ENCODE measurements at regions not wholly inside any gene's neighbourhood (a gene's known extent, or its start where the extent isn't known, plus 50 kb on each side); places are given as distances from the start of the nearest gene placed in this dataset.

- TF ChIP-seq, protein P1, sequence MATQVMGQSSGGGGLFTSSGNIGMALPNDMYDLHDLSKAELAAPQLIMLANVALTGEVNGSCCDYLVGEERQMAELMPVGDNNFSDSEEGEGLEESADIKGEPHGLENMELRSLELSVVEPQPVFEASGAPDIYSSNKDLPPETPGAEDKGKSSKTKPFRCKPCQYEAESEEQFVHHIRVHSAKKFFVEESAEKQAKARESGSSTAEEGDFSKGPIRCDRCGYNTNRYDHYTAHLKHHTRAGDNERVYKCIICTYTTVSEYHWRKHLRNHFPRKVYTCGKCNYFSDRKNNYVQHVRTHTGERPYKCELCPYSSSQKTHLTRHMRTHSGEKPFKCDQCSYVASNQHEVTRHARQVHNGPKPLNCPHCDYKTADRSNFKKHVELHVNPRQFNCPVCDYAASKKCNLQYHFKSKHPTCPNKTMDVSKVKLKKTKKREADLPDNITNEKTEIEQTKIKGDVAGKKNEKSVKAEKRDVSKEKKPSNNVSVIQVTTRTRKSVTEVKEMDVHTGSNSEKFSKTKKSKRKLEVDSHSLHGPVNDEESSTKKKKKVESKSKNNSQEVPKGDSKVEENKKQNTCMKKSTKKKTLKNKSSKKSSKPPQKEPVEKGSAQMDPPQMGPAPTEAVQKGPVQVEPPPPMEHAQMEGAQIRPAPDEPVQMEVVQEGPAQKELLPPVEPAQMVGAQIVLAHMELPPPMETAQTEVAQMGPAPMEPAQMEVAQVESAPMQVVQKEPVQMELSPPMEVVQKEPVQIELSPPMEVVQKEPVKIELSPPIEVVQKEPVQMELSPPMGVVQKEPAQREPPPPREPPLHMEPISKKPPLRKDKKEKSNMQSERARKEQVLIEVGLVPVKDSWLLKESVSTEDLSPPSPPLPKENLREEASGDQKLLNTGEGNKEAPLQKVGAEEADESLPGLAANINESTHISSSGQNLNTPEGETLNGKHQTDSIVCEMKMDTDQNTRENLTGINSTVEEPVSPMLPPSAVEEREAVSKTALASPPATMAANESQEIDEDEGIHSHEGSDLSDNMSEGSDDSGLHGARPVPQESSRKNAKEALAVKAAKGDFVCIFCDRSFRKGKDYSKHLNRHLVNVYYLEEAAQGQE (IDR thresholded peaks at IDR 0.05; ENCODE audit: unreplicated experiment) = no peak
These were observed 171.7 kb downstream of the LACC1 start (continued) for GRCh38 chr13:44051405-44051804.

DNA sequence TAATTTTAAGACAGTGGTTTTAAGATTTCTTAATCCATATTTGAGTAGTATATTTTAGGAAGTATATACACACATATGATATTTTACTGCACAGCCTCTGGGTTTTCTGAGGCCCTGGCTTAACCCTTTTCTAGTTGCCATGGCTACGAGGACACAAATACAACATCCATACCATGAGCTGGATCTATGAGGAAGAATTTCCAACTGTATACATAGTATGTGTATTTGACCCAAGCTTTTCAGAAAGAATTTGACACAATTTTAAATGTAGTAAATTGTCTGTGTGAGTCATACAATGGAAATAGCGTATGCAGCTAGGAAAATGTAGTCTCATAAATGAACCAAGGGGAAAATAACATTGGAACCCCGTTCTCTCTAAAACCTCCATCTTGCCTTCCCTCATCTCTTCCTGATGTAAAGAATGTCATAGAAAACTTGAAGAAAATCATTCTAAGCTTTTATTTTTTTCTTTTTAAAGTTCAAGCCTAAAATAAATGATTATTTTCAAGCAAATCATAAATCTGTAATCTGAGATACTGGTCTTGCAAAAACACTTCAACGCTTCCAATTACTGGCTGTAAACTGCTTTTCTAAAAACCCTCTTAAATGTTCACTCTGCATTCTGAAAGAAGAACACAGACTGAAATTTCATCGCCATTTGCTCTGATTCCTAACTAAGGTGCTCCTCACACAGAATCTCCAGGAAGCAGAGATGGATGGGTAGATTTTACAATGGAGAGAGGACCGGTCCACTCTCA, 172.4 kb downstream of the LACC1 start:
- Histone ChIP-seq H3K4me2 (peak overlapping the region; percentile 67), H2AFZ (peak overlapping the region; percentile 43)
- DNase-seq (ENCODE audit: low spot score) = no peak
- TF ChIP-seq, protein P2, sequence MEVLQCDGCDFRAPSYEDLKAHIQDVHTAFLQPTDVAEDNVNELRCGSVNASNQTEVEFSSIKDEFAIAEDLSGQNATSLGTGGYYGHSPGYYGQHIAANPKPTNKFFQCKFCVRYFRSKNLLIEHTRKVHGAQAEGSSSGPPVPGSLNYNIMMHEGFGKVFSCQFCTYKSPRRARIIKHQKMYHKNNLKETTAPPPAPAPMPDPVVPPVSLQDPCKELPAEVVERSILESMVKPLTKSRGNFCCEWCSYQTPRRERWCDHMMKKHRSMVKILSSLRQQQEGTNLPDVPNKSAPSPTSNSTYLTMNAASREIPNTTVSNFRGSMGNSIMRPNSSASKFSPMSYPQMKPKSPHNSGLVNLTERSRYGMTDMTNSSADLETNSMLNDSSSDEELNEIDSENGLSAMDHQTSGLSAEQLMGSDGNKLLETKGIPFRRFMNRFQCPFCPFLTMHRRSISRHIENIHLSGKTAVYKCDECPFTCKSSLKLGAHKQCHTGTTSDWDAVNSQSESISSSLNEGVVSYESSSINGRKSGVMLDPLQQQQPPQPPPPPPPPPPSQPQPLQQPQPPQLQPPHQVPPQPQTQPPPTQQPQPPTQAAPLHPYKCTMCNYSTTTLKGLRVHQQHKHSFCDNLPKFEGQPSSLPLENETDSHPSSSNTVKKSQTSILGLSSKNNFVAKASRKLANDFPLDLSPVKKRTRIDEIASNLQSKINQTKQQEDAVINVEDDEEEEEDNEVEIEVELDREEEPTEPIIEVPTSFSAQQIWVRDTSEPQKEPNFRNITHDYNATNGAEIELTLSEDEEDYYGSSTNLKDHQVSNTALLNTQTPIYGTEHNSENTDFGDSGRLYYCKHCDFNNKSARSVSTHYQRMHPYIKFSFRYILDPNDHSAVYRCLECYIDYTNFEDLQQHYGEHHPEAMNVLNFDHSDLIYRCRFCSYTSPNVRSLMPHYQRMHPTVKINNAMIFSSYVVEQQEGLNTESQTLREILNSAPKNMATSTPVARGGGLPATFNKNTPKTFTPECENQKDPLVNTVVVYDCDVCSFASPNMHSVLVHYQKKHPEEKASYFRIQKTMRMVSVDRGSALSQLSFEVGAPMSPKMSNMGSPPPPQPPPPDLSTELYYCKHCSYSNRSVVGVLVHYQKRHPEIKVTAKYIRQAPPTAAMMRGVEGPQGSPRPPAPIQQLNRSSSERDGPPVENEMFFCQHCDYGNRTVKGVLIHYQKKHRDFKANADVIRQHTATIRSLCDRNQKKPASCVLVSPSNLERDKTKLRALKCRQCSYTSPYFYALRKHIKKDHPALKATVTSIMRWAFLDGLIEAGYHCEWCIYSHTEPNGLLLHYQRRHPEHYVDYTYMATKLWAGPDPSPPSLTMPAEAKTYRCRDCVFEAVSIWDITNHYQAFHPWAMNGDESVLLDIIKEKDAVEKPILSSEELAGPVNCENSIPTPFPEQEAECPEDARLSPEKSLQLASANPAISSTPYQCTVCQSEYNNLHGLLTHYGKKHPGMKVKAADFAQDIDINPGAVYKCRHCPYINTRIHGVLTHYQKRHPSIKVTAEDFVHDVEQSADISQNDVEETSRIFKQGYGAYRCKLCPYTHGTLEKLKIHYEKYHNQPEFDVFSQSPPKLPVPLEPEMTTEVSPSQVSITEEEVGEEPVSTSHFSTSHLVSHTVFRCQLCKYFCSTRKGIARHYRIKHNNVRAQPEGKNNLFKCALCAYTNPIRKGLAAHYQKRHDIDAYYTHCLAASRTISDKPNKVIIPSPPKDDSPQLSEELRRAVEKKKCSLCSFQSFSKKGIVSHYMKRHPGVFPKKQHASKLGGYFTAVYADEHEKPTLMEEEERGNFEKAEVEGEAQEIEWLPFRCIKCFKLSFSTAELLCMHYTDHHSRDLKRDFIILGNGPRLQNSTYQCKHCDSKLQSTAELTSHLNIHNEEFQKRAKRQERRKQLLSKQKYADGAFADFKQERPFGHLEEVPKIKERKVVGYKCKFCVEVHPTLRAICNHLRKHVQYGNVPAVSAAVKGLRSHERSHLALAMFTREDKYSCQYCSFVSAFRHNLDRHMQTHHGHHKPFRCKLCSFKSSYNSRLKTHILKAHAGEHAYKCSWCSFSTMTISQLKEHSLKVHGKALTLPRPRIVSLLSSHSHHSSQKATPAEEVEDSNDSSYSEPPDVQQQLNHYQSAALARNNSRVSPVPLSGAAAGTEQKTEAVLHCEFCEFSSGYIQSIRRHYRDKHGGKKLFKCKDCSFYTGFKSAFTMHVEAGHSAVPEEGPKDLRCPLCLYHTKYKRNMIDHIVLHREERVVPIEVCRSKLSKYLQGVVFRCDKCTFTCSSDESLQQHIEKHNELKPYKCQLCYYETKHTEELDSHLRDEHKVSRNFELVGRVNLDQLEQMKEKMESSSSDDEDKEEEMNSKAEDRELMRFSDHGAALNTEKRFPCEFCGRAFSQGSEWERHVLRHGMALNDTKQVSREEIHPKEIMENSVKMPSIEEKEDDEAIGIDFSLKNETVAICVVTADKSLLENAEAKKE (CRISPR knock-in tag; IDR thresholded peaks at IDR 0.05) = no peak
- TF ChIP-seq EZH2 (IDR thresholded peaks at IDR 0.05; ENCODE audit: low read depth, unreplicated experiment) (no peak), ZNF114 (CRISPR knock-in tag; IDR thresholded peaks at IDR 0.05) (no peak), NANOG (IDR thresholded peaks at IDR 0.05; ENCODE audit: borderline replicate concordance) (no peak), POLR2AphosphoS5 (IDR thresholded peaks at IDR 0.05; ENCODE audit: low read depth) (no peak), JUNB (IDR thresholded peaks at IDR 0.05; ENCODE audit: unreplicated experiment) (no peak), ZNF331 (CRISPR knock-in tag; IDR thresholded peaks at IDR 0.05; ENCODE audit: low read depth) (no peak)
- TF ChIP-seq, protein P1 (IDR thresholded peaks at IDR 0.05; ENCODE audit: unreplicated experiment) = no peak
- TF ChIP-seq, protein P3, sequence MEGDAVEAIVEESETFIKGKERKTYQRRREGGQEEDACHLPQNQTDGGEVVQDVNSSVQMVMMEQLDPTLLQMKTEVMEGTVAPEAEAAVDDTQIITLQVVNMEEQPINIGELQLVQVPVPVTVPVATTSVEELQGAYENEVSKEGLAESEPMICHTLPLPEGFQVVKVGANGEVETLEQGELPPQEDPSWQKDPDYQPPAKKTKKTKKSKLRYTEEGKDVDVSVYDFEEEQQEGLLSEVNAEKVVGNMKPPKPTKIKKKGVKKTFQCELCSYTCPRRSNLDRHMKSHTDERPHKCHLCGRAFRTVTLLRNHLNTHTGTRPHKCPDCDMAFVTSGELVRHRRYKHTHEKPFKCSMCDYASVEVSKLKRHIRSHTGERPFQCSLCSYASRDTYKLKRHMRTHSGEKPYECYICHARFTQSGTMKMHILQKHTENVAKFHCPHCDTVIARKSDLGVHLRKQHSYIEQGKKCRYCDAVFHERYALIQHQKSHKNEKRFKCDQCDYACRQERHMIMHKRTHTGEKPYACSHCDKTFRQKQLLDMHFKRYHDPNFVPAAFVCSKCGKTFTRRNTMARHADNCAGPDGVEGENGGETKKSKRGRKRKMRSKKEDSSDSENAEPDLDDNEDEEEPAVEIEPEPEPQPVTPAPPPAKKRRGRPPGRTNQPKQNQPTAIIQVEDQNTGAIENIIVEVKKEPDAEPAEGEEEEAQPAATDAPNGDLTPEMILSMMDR (conservative IDR thresholded peaks at IDR 0.05; ENCODE audit: low read depth in 2 of 2) = no peak

More for the DNA sequence above, 172.4 kb downstream of the LACC1 start:
- peaks cover 19% of the 10 kb centered on the region for H3K4me1 ChIP-seq (ENCODE audit: insufficient read depth)
- Mint-ChIP-seq H3K9me3 (no peaks in the 10 kb centered on the region), H3K4me3 (no peak overlapping the region), H3K36me3 (ENCODE audit: low read depth) (no peaks in the 10 kb centered on the region), H3K27me3 (ENCODE audit: insufficient read depth, low read depth, poor library complexity) (no peaks in the 10 kb centered on the region), H3K4me1 (peaks cover 21% of the 10 kb centered on the region), H3K27ac (no peak overlapping the region)
- no peaks in the 10 kb centered on the region for H3F3A ChIP-seq (replicated peaks; ENCODE audit: low read depth)
- 0 out of 2 replicates have a peak overlapping the region, but pooled peaks have one; percentile 11 for H3K27ac ChIP-seq (ENCODE audit: low read depth)
- no peaks in the 10 kb centered on the region for H3K79me2 ChIP-seq (replicated peaks; ENCODE audit: insufficient read depth)
- H3K4me3 ChIP-seq = no peak overlapping the region
- no peaks in the 10 kb centered on the region for H3K9me2 ChIP-seq (ENCODE audit: insufficient read depth)
- peaks cover 2% of the 10 kb centered on the region for H3K27me3 ChIP-seq (ENCODE audit: insufficient read depth)
- H4K20me1 ChIP-seq (replicated peaks; ENCODE audit: insufficient read depth) = no peaks in the 10 kb centered on the region
- ATAC-seq = no peak
- no peaks in the 10 kb centered on the region for H3K36me3 ChIP-seq (ENCODE audit: insufficient read depth)
